Erythroblast (primary cell): ENCODE measurements at regions not wholly inside any gene's neighbourhood (a gene's known extent, or its start where the extent isn't known, plus 50 kb on each side); places are given as distances from the start of the nearest gene placed in this dataset.

Experiments used
- DNase-seq, 2 experiments: peaks; one replicate each; lab custom pipeline; 2025; lab: John Stamatoyannopoulos, UW
- GATA1 ChIP-seq: IDR thresholded peaks from 2 replicates; pipeline ENCODE4 v1.6.1; 2011; ENCODE audit warnings: low read depth, mild to moderate bottlenecking, control low read depth, low read length, moderate library complexity
- POLR2A ChIP-seq: IDR thresholded peaks from 2 replicates; pipeline ENCODE4 v1.6.1; 2011; ENCODE audit warnings: mild to moderate bottlenecking, low read length

DNA sequence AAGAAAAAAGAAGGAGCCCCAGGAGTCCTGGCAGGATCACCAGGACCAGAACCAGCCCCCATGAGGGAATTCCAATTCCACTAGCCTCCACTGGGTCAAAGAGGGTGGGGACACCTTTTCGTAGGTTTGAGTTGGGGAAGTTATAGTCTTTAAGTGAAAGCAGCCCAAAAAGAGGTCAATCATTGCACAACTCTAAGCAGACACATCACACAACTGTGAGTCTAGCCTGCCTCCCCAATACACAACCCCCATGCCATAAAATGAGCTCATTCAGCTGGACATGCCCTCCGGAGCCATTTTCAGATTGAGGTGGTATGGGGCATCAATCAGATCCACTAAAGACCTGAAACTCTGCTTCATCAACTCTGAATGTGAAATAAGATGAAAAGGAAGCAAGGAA is 179.9 kb downstream of the NPHP4 start:
- no peak for DNase-seq
- no peak for TF ChIP-seq GATA1
- TF ChIP-seq POLR2A: no peak

DNA sequence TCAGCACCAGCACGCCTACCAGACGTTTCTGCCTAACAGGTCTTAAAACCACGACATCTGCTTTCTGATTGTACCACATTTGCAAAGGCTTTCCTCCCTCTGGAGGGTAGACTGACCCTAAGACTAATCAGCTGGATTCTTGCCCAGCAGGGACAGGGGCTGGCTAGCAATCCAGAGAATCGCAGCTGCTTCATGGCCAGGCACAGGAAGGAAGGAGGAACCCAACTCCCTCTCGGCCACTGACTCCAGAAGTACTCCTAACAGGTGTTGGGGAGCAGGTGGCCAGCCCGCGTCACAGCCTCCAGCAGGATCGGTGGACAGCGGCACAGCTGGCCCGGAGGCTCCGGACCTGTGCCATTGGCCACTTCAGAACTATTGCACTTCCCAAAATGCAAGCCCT is 180.8 kb downstream of the NPHP4 start:
- TF ChIP-seq POLR2A: no peak

DNA sequence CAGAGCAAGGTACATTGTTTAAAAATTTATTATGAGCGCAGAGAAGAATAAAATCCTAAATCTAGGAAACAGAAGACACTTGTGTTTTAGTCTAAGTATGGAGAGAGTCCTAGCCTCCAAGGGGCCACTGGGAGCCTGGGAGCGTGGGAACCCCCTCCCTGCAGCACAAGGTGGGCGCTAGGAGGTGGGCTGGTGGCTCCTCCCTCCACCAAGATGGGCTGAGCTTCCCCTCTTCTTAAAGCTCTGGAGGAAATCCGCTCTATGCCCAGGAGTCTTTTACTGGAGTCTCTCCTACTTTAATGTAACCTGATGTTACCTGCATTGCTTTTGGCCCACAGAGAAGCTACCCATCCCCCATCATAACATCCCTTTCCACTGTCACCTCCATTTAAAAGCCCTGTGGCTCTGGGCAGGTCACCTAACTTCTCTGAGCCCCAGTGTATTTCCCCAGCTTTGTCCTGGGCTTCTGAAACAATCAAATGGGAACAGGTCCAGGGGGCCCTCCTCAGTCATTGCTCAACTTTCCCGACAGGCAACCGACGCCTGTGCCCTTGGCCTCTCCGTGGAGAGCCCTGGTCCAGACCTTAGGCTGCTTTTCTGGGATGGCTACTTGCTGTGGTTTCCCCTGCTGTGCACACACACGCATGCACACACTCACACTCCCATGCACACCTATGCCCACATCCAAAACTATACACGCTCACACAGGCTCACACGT is 181.5 kb downstream of the NPHP4 start:
- no peak for DNase-seq
- TF ChIP-seq GATA1: no peak
- no peak for TF ChIP-seq POLR2A

More for the DNA sequence above, 180.8 kb downstream of the NPHP4 start:
- no peak for DNase-seq

DNA sequence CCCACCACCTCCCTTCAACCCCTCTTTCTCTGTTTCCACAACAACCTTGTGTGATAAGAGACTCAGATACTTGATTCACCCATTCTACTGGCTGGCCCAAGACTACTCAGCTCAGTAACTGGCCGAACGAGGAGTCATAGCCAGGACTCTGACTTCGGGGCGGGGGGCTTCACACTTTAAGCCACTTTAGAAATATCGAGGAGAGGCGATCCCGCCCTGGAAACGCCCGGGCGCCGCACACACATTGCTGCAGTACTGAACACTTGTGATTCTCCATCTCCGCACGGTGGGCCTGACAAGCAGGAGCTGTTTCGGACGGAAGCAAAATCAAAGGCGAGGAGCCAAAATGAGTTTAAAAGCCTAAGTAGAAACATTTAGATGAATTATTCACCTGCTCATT is 182.1 kb downstream of the NPHP4 start:
- no peak for DNase-seq
- TF ChIP-seq POLR2A: no peak
- TF ChIP-seq GATA1: no peak

DNA sequence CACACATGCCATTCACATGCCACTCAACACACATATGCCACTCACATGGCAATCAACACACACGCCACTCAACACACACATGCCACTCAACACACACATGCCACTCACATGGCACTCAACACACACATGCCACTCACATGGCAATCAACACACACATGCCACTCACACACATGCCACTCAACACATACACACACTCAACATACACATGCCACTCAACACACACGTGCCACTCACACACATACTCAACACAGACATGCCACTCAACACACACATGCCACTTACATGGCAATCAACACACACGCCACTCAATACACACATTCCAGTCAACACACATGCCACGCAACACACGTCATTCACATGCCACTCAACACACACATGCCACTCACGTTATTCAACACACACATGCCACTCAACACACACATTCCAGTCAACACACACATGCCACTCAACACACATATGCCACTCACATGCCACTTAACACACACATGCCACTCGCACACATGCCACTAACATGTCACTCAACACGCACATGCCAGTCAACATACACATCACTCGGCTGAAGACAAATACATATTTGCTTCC is 182.9 kb downstream of the NPHP4 start:
- TF ChIP-seq POLR2A (no peak), GATA1 (no peak)
- no peak for DNase-seq

DNA sequence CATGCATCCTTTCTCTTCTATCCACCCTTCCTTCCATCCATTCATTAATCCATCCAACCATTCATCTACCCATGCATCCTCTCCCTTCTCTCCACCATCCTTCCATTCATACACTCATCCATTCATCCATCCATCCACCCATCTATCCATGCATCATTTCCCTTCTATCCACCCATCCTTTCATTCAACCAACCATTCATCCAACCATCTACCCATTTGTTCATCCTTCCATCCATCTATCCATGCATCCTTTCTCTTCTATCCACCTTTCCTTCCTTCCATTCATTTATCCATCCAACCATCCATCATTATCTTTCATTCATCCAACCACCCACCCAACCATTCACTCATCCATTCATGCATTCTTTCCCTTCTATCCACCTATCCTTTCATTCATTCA is 188.4 kb downstream of the NPHP4 start:
- TF ChIP-seq POLR2A: no peak
- TF ChIP-seq GATA1: no peak
- no peak for DNase-seq

DNA sequence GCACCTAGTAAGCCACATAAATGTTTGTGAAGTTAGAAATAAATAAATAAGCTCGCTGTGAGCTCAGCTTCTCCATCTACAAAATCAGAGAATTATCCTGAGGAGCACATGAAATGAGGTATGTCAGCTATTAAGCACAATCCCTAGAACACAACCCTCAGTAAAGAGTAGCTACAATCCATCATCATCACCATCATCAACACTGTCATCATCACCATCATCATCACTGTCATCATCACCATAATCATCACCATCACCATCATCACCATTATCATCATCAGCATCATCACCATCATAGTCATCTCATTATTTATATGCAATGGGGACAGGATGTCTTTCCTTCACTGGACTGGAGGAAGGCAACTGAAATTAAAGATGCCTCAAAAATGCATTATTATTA is 189.6 kb downstream of the NPHP4 start:
- DNase-seq: no peak
- TF ChIP-seq POLR2A (no peak), GATA1 (no peak)

DNA sequence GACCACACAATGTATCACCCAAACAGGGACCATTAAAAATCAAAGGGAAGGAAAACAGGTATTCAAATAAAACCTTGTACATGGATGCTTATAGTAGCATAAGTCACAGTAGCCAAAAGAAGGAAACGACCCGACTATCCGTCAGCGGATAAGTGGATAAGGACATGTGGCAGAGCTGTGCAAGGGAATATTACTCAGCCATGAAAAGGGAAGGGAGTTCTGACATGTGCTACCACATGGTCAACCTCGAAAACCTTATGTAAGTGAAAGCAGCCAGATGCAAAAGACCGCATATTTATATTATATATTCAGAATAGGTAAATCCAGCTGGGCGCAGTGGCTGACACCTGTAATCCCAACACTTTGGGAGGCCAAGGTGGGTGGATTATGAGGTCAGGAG is 193.3 kb downstream of the NPHP4 start:
- no peak for TF ChIP-seq GATA1
- no peak for TF ChIP-seq POLR2A
- no peak for DNase-seq

DNA sequence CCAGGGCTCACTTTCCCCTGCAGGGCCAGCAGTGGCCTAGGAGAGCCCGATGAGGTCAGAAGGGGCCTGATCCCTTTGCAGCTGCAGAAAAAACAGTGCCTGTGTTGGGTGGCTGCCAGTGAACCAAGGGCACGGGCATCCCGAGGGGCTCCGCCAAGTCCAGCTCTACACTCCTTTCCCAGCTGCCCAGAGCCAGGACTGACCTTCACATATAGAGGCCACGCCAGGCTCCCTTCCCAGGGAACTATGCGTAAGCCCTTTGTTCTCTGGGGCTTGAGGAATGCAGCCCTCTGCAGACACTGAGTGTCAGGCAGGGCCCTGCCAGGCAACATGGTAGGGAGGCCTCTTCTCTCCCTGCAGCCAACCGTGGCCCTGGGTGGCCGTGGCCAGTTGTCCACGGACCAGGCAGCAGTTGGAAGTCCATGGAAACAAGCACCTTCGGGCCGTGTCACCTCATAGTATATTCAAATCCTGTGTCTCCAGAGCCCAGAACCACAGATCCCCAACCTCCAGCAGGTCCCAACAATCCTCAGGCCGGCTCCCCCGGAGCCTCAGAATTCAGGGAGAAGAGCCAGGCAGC is 194.0 kb downstream of the NPHP4 start:
- no peak for TF ChIP-seq GATA1
- TF ChIP-seq POLR2A: no peak

DNA sequence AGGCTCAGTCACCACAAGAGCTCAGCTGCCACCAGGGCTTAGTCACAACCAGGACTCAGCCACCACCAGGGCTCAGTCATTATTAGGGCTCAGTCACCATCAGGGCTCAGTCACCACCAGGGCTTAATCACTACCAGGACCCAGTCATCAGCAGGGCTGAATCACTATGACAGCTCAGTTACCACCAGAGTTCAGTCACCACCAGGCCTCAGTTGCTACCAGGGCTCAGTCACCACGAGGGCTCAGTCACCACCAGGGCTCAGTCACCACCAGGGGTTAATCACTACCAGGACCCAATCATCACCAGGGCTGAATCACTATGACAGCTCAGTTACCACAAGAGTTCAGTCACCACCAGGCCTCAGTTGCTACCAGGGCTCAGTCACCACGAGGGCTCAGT is 196.2 kb downstream of the NPHP4 start:
- TF ChIP-seq POLR2A (no peak), GATA1 (no peak)
- no peak for DNase-seq

More for the DNA sequence above, 194.0 kb downstream of the NPHP4 start:
- DNase-seq: no peak

DNA sequence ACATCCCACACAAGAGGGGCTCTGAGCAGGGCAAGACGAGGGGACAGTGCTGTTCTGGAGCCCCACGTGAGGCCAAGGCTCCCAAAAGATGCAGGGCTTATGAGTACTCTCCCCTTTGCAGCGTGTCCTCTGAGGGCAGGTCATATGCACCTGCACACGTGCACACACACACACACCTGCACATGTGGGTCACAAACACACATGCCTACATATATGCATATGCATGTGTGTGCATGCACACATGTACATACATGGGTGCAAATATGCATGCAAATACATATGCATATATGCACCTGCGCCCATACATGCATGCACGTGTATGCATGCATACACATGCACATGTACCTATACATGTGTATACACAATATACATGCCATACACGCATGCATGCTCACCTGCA is 197.9 kb downstream of the NPHP4 start:
- TF ChIP-seq POLR2A (no peak), GATA1 (no peak)
- DNase-seq: no peak

DNA sequence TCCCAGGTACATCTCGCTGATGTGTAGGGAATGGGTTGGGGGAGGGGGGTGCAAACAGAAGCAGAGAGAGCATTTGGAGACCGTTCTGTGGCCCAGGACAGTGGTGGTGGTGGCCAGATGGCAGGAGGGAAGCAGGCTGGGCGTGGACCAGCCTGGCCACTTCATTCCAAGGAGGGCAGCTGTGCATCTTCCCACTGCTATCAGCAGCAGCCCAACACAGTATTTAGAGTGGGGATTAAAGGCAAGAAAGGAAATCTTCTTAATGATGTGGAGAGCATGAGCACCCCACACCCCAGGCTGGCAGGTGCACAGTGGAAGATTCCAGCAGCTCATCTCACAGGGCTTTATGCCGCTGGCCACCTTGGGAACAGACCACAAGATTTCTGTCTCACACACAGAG is 198.7 kb downstream of the NPHP4 start:
- TF ChIP-seq POLR2A (no peak), GATA1 (no peak)
- DNase-seq: no peak

DNA sequence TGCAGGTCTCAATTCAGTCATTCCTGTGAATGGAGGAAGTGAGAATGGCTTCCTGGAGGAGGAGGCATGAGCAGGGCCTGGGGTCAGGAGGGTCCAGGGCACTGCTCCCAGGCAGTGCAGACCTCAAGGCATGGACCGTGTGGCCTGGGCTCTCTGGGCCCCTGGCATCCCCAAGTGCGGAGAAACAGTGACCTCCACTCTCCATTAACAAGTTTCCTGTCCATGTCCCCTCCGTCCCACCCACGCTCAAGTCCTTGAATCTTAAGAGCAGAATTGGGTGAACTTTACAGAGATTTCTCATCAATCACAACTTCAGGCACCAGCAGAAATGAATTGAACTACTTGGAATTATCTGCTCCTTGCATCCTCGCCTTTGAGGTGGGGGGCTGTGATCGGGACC is 211.1 kb downstream of the NPHP4 start:
- DNase-seq: no peak
- TF ChIP-seq POLR2A (no peak), GATA1 (no peak)

DNA sequence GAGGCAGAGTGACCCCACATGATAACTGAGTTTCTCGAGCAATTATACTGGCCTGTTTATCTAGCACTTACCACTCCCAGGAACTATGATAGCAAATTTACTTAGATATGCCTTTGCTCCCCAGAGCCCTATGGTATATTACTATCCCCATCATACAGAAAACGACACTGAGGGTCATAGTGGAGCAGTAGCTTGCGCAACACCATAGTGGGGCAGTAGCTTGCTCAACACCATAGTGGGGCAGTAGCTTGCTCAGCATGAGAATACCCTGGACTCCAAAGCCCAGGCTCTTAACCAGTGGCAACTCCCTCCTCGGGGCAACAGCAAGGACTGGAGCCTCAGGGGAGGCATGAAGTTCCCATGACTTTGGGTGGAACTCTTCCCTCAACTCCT is 211.9 kb downstream of the NPHP4 start:
- TF ChIP-seq GATA1 (no peak), POLR2A (no peak)
- no peak for DNase-seq

DNA sequence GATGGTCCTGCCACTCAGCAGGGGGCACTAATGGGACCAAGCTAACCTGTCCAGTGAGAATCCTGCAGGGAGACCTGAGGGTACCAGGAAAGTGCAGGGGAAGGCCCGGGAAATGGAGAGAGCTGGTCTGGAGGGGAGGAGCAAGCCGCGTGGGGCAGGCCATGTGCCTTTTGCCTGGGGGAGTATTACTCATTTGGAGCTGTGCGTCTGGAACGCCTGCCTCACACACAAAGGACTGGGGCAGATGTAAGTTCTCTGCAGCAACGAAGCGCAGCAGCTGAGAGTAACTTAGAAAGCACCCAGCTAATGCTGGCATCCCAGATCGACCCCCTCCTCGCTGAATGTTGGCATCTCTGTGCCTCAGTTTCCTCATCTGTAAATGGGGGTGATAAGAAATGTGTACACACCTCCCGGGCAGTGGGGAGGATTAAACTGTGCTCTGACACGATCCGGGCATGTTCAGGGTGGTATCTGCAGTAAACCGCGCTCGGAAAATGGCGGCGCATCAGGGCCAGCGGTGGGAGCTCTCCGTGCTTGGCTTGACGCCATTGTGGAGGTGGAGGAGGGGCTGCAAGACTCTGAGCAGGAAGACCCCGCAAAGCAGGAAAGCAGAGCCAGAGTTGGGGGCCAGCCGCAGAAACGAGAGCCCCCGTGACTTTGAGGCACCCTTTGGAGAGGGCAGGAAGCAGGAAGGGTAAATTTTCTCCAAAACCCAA is 212.5 kb downstream of the NPHP4 start:
- TF ChIP-seq GATA1: no peak
- TF ChIP-seq POLR2A: no peak
- no peak for DNase-seq
